Duodenal mucosa (tissue), 2 donors: ENCODE measurements at regions not wholly inside any gene's neighbourhood (a gene's known extent, or its start where the extent isn't known, plus 50 kb on each side); places are given as distances from the start of the nearest gene placed in this dataset.
A peak's percentile ranks its signal among the peaks of the same experiment; 100 is the strongest.
"Not testable (repeated sequence)": the region's sequence is repeated elsewhere in the genome, so short reads cannot be mapped to it uniquely, and the experiment has no call there.

Source experiments
- H3K27ac ChIP-seq: one replicate; pipeline ENCODE4 v1.7.0; 2013; ENCODE audit warnings: low read depth, low read length
- H3K27me3 ChIP-seq, 2 donors: one replicate each; pipeline ENCODE4 v1.7.0; 2013; ENCODE audit warnings: low read length in 2 of 2, control low read depth in 1 of 2; ENCODE audit not compliant: insufficient read depth in 2 of 2, control insufficient read depth in 1 of 2
- H3K36me3 ChIP-seq, 2 donors: one replicate each; pipeline ENCODE4 v1.7.0; 2013; ENCODE audit warnings: low read length in 2 of 2, control low read depth in 1 of 2; ENCODE audit not compliant: insufficient read depth in 2 of 2, control insufficient read depth in 1 of 2
- H3K4me1 ChIP-seq, 2 donors: one replicate each; pipeline ENCODE4 v1.7.0; 2013; ENCODE audit warnings: low read length in 2 of 2, control low read depth in 1 of 2; ENCODE audit not compliant: insufficient read depth in 2 of 2, control insufficient read depth in 1 of 2
- H3K4me3 ChIP-seq, 2 donors: one replicate each; pipeline ENCODE4 v1.7.0; 2013; ENCODE audit warnings: low read length in 2 of 2, low read depth in 1 of 2
- H3K9ac ChIP-seq, 2 donors: one replicate each; pipeline ENCODE4 v1.7.0; 2013; ENCODE audit warnings: low read length in 2 of 2, low read depth in 1 of 2
- H3K9me3 ChIP-seq, 2 donors: one replicate each; pipeline ENCODE4 v1.7.0; 2013; ENCODE audit warnings: low read length in 2 of 2, control low read depth in 1 of 2; ENCODE audit not compliant: control insufficient read depth in 1 of 2

GRCh38 chr9:39799252-39799651 is 443.8 kb downstream of the SPATA31A1 start:
- not testable (repeated sequence) for H3K27me3 ChIP-seq, H3K9ac ChIP-seq, H3K27ac ChIP-seq, H3K36me3 ChIP-seq, H3K4me3 ChIP-seq, H3K4me1 ChIP-seq, H3K9me3 ChIP-seq

GRCh38 chr9:39802561-39802960 is 447.1 kb downstream of the SPATA31A1 start:
- H3K27me3 ChIP-seq, H3K4me1 ChIP-seq, H3K27ac ChIP-seq, H3K36me3 ChIP-seq, H3K4me3 ChIP-seq, H3K9ac ChIP-seq, H3K9me3 ChIP-seq: not testable (repeated sequence)

GRCh38 chr9:39809401-39810226 is 454.1 kb downstream of the SPATA31A1 start:
- peak overlapping the region; percentile 58 for H3K27ac ChIP-seq
- H3K9me3 ChIP-seq, H3K36me3 ChIP-seq, H3K27me3 ChIP-seq, H3K4me1 ChIP-seq: not testable (repeated sequence)
- peak overlapping the region in 1 of 2 donors; percentile 54 for H3K9ac ChIP-seq
- peak overlapping the region; percentile 61 to 73 for H3K4me3 ChIP-seq

GRCh38 chr9:39810401-39810800 is 454.9 kb downstream of the SPATA31A1 start:
- not testable (repeated sequence) for H3K36me3 ChIP-seq, H3K27ac ChIP-seq, H3K4me1 ChIP-seq, H3K9me3 ChIP-seq, H3K9ac ChIP-seq, H3K27me3 ChIP-seq, H3K4me3 ChIP-seq

GRCh38 chr9:39811615-39812014 is 456.1 kb downstream of the SPATA31A1 start:
- not testable (repeated sequence) for H3K36me3 ChIP-seq, H3K9me3 ChIP-seq, H3K27me3 ChIP-seq, H3K4me1 ChIP-seq, H3K9ac ChIP-seq, H3K27ac ChIP-seq, H3K4me3 ChIP-seq

GRCh38 chr9:39828457-39828856 is 473.0 kb downstream of the SPATA31A1 start:
- H3K27me3 ChIP-seq, H3K4me3 ChIP-seq, H3K4me1 ChIP-seq, H3K9ac ChIP-seq, H3K27ac ChIP-seq, H3K9me3 ChIP-seq, H3K36me3 ChIP-seq: not testable (repeated sequence)
